GM18951 (cell line): ENCODE measurements at regions not wholly inside any gene's neighbourhood (a gene's known extent, or its start where the extent isn't known, plus 50 kb on each side); places are given as distances from the start of the nearest gene placed in this dataset.
"Not testable (repeated sequence)": the region's sequence is repeated elsewhere in the genome, so short reads cannot be mapped to it uniquely, and the experiment has no call there.

Experiments
- POLR2A ChIP-seq: IDR thresholded peaks from 4 replicates; pipeline ENCODE4 v1.6.1; 2011; ENCODE audit warnings: mild to moderate bottlenecking; ENCODE audit not compliant: insufficient read length, insufficient read depth; ENCODE audit errors: extremely low read depth
- in situ Hi-C: fragments of 300-500 bp; cut with MboI; formaldehyde crosslinking; loops from one replicate; pipeline ENCODE4 v1.12.0; 2022; ENCODE audit warnings: low sequenced_read_pairs, mixed read lengths, inconsistent platforms; ENCODE audit not compliant: unreplicated experiment

GRCh38 chr2:121151311-121152109, 133.5 kb downstream of the TFCP2L1 start:
- no peak for TF ChIP-seq POLR2A
- in situ Hi-C loops: no loop called here

GRCh38 chr2:121152861-121153260, 132.1 kb downstream of the TFCP2L1 start:
- in situ Hi-C loops: no loop called here
- TF ChIP-seq POLR2A: no peak

DNA sequence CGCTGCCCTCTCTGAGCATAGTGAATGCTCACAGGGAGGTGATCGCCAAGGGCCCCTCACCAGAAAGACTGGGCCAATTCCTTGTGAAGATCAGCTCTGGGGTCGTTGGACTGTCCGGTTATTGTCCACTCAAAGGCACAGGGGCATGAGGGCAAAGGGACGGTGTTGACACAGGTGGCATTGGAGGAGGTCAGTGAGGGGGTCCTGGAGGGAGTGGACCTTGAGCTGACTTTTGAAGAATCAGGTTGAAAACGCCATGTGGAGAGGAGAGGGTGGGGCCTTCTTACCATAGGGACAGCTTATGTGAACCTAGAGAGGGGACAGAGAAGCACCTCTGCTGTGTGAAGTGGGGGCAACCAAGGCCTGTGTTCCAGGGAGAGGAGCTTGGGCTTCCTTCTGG, 131.5 kb downstream of the TFCP2L1 start:
- TF ChIP-seq POLR2A: no peak
- in situ Hi-C loops: no loop called here

GRCh38 chr2:121155502-121156056, 129.4 kb downstream of the TFCP2L1 start:
- no peak for TF ChIP-seq POLR2A
- in situ Hi-C loops: no loop called here

DNA sequence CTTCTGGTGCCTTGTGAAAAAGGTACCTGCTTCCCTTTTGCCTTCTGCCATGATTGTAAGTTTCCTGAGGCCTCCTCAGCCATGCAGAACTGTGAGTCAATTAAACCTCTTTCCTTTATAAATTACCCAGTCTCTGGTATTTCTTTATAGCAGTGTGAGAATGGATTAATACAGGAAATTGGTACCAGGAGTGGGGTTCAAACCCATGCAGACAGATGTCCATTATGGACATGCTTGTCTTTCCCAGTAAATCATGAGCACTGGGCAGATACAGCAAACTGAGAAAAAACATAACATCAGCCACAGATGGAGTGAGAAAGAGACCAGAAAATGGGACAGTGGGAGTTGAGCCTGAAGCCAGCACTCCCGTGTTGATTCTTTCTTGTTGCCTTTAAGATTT, 127.5 kb downstream of the TFCP2L1 start:
- in situ Hi-C loops: not testable (repeated sequence)

- in situ Hi-C loops: no loop called here
- no peak for TF ChIP-seq POLR2A
Observed at GRCh38 chr2:121159291-121160071, 125.5 kb downstream of the TFCP2L1 start.

- in situ Hi-C loops: no loop called here
- TF ChIP-seq POLR2A: no peak
Observed at GRCh38 chr2:121160366-121160765, 124.6 kb downstream of the TFCP2L1 start.

DNA sequence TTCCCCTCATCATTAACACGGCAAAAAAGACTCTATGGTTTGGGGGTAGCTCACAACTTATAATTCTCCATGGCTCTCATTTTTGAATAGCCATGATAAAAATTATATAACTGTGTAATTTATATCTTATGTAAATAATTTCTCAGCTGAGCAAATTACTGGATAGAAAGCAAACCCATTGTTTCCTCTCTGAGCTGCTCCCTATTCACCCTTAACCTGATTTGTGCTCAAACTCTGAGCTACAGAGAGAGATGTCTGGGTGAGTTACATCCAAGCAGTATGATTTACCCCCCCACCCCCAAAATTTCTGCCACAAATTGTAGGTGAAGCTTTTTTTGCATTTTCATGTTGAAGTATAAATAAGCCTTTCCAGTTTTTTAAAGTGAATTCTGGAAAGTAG, 123.7 kb downstream of the TFCP2L1 start:
- in situ Hi-C loops: no loop called here

DNA sequence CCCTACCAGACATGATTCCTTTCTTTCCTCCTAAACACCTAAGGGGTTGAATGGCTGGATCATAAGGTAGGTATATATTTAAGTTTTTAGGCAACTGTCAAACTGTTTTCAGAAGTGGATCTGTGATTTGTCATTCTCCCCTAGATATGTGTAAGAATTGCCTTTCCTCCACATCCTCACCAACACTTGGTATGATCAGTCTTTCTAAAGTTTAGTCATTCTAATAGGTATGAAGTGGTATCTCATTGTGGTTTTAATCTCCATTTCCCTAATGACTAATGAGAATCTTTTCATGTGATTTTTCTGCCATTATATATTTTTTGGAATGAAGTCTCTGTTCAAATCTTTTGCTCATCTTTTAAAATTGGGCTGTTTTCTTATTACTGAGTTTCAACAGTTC, 122.1 kb downstream of the TFCP2L1 start:
- TF ChIP-seq POLR2A: no peak
- in situ Hi-C loops: no loop called here

More for the DNA sequence above, 123.7 kb downstream of the TFCP2L1 start:
- no peak for TF ChIP-seq POLR2A

DNA sequence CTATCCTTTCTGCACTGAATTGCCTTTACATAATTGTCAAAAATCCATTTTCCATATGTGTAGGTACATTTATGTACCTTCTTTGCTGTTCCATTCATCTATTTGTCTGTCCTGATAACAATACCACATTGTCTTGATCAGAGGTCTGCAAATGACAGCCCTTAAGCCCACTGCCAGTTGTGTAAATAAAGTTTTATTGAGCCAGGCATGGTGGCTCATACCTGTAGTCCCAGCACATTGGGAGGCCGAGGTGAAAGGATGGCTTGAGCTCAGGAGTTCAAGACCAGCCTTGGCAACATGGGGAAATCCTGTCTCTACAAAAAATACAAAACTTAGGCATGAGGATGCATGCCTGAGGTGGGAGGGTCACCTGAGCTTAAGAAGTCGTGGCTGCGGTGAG, 121.0 kb downstream of the TFCP2L1 start:
- TF ChIP-seq POLR2A: no peak
- in situ Hi-C loops: no loop called here

GRCh38 chr2:121165038-121165542, 119.9 kb downstream of the TFCP2L1 start:
- no peak for TF ChIP-seq POLR2A
- in situ Hi-C loops: no loop called here
